IMR-90 (cell line): ENCODE measurements at regions not wholly inside any gene's neighbourhood (a gene's known extent, or its start where the extent isn't known, plus 50 kb on each side); places are given as distances from the start of the nearest gene placed in this dataset.

ENCODE experiments used
- ATAC-seq: fragments of 200-7000 bp; cut with Tn5 transposase; 2 replicates; pipeline ENCODE4 v1.9.1; 2020; ENCODE audit warnings: low read depth, mild to moderate bottlenecking, moderate library complexity
- BruUV-seq: library from RNA; stranded (reverse); fragments of 400-500 nt; replicated peaks from 2 replicates; lab custom pipeline; 2021; lab: Mats Ljungman, UMichigan
- CTCF ChIA-PET: fragments of 300-600 bp; formaldehyde crosslinking; extraction: SDS; loops from one replicate; lab custom pipeline; 2021; ENCODE audit warnings: antibody characterized with exemption; lab: Yijun Ruan, JAX
- POLR2A ChIA-PET: fragments of 300-600 bp; sonication (Branson Sonifier 250); formaldehyde crosslinking; loops from one replicate; lab custom pipeline; 2022; ENCODE audit warnings: antibody characterized with exemption; ENCODE audit not compliant: unreplicated experiment; lab: Charles Lee
- DNase-seq: peaks from one replicate; pipeline ENCODE4 v3.0.0; 2013
- H2AFZ ChIP-seq: replicated peaks from 2 replicates; pipeline ENCODE3; 2013; ENCODE audit warnings: low read length, mild to moderate bottlenecking; ENCODE audit not compliant: poor library complexity
- H2AK5ac ChIP-seq: 2 replicates; pipeline ENCODE4 v1.6.1; 2013; ENCODE audit warnings: low read depth, low read length, inconsistent platforms
- H2AK9ac ChIP-seq: replicated peaks from 2 replicates; pipeline ENCODE3; 2013; ENCODE audit warnings: mild to moderate bottlenecking, low read depth, low read length, moderate library complexity; ENCODE audit not compliant: poor library complexity
- H2BK120ac ChIP-seq: 2 replicates; pipeline ENCODE4 v1.6.1; 2013; ENCODE audit warnings: low read depth, low read length, inconsistent platforms
- H2BK15ac ChIP-seq: 3 replicates; pipeline ENCODE4 v1.6.1; 2013; ENCODE audit warnings: low read depth, low read length, inconsistent platforms
- H2BK20ac ChIP-seq: 2 replicates; pipeline ENCODE4 v1.6.1; 2013; ENCODE audit warnings: low read depth, mild to moderate bottlenecking, inconsistent platforms, low read length, moderate library complexity
- H2BK5ac ChIP-seq: 2 replicates; pipeline ENCODE4 v1.6.1; 2013; ENCODE audit warnings: mild to moderate bottlenecking, low read depth, low read length, inconsistent platforms; ENCODE audit not compliant: poor library complexity, severe bottlenecking
- H3K14ac ChIP-seq: replicated peaks from 2 replicates; pipeline ENCODE4 v1.6.1; 2013; ENCODE audit warnings: low read depth, low read length, inconsistent platforms
- H3K18ac ChIP-seq: 2 replicates; pipeline ENCODE4 v1.6.1; 2013; ENCODE audit warnings: low read depth, low read length, control low read depth
- H3K23ac ChIP-seq: 2 replicates; pipeline ENCODE4 v1.6.1; 2013; ENCODE audit warnings: low read depth, low read length, inconsistent platforms
- H3K27ac ChIP-seq: 2 replicates; pipeline ENCODE4 v1.5.1; 2013; ENCODE audit warnings: mild to moderate bottlenecking, control low read depth, low read length; ENCODE audit not compliant: insufficient read depth
- H3K27me3 ChIP-seq: 2 replicates; pipeline ENCODE4 v1.6.1; 2013; ENCODE audit warnings: low read length; ENCODE audit not compliant: control insufficient read depth, insufficient read depth
- H3K36me3 ChIP-seq: 2 replicates; pipeline ENCODE4 v1.6.1; 2013; ENCODE audit warnings: low read length, mixed read lengths; ENCODE audit not compliant: control insufficient read depth, insufficient read depth
- H3K4ac ChIP-seq: 2 replicates; pipeline ENCODE4 v1.6.1; 2013; ENCODE audit warnings: low read depth, low read length, inconsistent platforms
- H3K4me1 ChIP-seq: 2 replicates; pipeline ENCODE4 v1.6.1; 2013; ENCODE audit warnings: low read length, mixed read lengths; ENCODE audit not compliant: control insufficient read depth, insufficient read depth
- H3K4me2 ChIP-seq: 2 replicates; pipeline ENCODE4 v1.6.1; 2013; ENCODE audit warnings: low read depth, mild to moderate bottlenecking, control low read depth, low read length, moderate library complexity
- H3K4me3 ChIP-seq: 2 replicates; pipeline ENCODE4 v1.5.1; 2013; ENCODE audit warnings: low read depth, mild to moderate bottlenecking, control low read depth, low read length, moderate library complexity; ENCODE audit not compliant: insufficient read depth
- H3K56ac ChIP-seq: 2 replicates; pipeline ENCODE4 v1.6.1; 2013; ENCODE audit warnings: low read length, inconsistent platforms; ENCODE audit not compliant: insufficient read depth; ENCODE audit errors: extremely low read depth
- H3K79me1 ChIP-seq, 2 experiments: 2 replicates each; pipeline ENCODE4 v1.6.1; 2013; ENCODE audit warnings: low read length in 2 of 2, inconsistent platforms in 1 of 2, low read depth in 1 of 2
- H3K9ac ChIP-seq: 2 replicates; pipeline ENCODE4 v1.6.1; 2013; ENCODE audit warnings: low read depth, low read length, control low read depth
- H3K9me1 ChIP-seq: 2 replicates; pipeline ENCODE4 v1.6.1; 2013; ENCODE audit warnings: low read length, inconsistent platforms; ENCODE audit not compliant: insufficient read depth
- H3K9me3 ChIP-seq: 2 replicates; pipeline ENCODE4 v1.6.1; 2013; ENCODE audit warnings: low read length; ENCODE audit not compliant: control insufficient read depth, insufficient read depth
- H4K20me1 ChIP-seq: 2 replicates; pipeline ENCODE4 v1.6.1; 2013; ENCODE audit warnings: low read length, inconsistent platforms; ENCODE audit not compliant: insufficient read depth
- H4K5ac ChIP-seq: 2 replicates; pipeline ENCODE4 v1.6.1; 2013; ENCODE audit warnings: mild to moderate bottlenecking, low read depth, low read length, control low read depth
- H4K8ac ChIP-seq, 2 experiments: 2 replicates each; pipeline ENCODE4 v1.6.1; 2013; ENCODE audit warnings: low read depth in 2 of 2, low read length in 2 of 2, control low read depth in 1 of 2, inconsistent platforms in 1 of 2
- H4K91ac ChIP-seq: 2 replicates; pipeline ENCODE4 v1.6.1; 2013; ENCODE audit warnings: low read depth, low read length, inconsistent platforms; ENCODE audit not compliant: insufficient read depth
- CEBPB ChIP-seq: IDR thresholded peaks from 2 replicates; pipeline ENCODE4 v1.6.1; 2012; ENCODE audit warnings: low read depth, low read length, improper control_type of control experiment
- RAD21 ChIP-seq: IDR thresholded peaks from 2 replicates; pipeline ENCODE4 v1.6.1; 2012; ENCODE audit warnings: low read length, improper control_type of control experiment
- WGBS, 2 experiments: methylation state at CpG; one replicate each; pipeline versions ENCODE4 v1.1.5 to v1.1.7; 2013; ENCODE audit warnings: missing lambda C conversion rate in 2 of 2; ENCODE audit not compliant: insufficient read length in 1 of 2; ENCODE audit errors: extremely low coverage in 2 of 2; 5-methylcytosine and 5-hydroxymethylcytosine counted together
- dilution Hi-C: fragments of 300-500 bp; cut with HindIII; formaldehyde crosslinking; loops from one replicate; pipeline ENCODE4 v1.14.3; 2018; ENCODE audit warnings: low sequenced_read_pairs; ENCODE audit not compliant: unreplicated experiment
- in situ Hi-C: fragments of 300-500 bp; cut with MboI; formaldehyde crosslinking; loops from 3 replicates; pipeline ENCODE4 v1.14.3; 2019; ENCODE audit warnings: low sequenced_read_pairs, inconsistent platforms, mixed read lengths
- intact Hi-C: fragments of 100-400 bp; cut with micrococcal nuclease; formaldehyde crosslinking; loops from 2 replicates; pipeline ENCODE4 v1.10.0; 2022

DNA sequence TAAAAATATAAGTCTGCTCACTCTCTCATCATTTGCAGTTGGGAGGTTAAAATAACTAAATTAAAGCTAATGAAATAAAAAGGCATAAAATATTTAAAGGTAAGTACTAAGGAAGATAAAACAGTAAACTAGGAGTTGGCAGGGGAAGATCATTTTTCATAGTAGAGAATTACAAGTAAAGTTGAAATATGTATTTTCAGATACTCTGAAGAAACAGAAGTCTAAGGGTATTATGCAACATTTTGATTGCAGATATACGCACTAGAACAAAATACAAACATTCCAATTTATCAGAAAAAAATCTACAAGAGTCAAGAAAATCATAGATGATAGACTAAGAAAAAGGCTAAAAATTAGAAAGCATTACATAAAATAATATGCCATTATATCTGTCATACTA lies 167.6 kb upstream of the CTAGE1 start:
- TF ChIP-seq CEBPB (peak; percentile 39), RAD21 (no peak)
- Histone ChIP-seq H3K4me2 (no peak overlapping the region), H4K8ac (no peak overlapping the region), H3K27me3 (no peaks in the 10 kb centered on the region; the same call in 1 of the 2 replicates), H3K14ac (no peak overlapping the region), H2BK20ac (no peak overlapping the region), H3K36me3 (no peaks in the 10 kb centered on the region), H3K9me3 (no peaks in the 10 kb centered on the region), H2BK5ac (no peak overlapping the region), H2AK5ac (no peak overlapping the region), H4K20me1 (no peaks in the 10 kb centered on the region), H3K23ac (no peak overlapping the region), H2BK120ac (no peak overlapping the region), H3K4ac (no peak overlapping the region), H3K9me1 (no peaks in the 10 kb centered on the region), H4K91ac (no peak overlapping the region), H2AK9ac (no peak overlapping the region), H2AFZ (no peak overlapping the region), H3K4me3 (no peak overlapping the region), H3K79me1 (no peaks in the 10 kb centered on the region), H2BK15ac (no peak overlapping the region), H4K5ac (no peak overlapping the region), H3K18ac (no peak overlapping the region), H3K9ac (no peak overlapping the region), H3K4me1 (no peaks in the 10 kb centered on the region), H3K27ac (no peak overlapping the region), H3K56ac (no peak overlapping the region)
- intact Hi-C loops (no loop called here), in situ Hi-C loops (no loop called here), dilution Hi-C loops (no loop called here)
- no peak for ATAC-seq
- WGBS, 2 experiments, result no CpG with 5 or more reads among the region's 1 CpG
- ChIA-PET CTCF (no interaction called here), POLR2A (no interaction called here)
- DNase-seq, result no peak
- no TSS peak for BruUV-seq
